ENCODE measurements at regions not wholly inside any gene's neighbourhood (a gene's known extent, or its start where the extent isn't known, plus 50 kb on each side); places are given as distances from the start of the nearest gene placed in this dataset.

GRCh38 chr2:19264852-19265251 lies 93.6 kb downstream of the OSR1 start:
- TF ChIP-seq TAF1 (IDR thresholded peaks at IDR 0.05; ENCODE audit: low read depth) (no peak), CTCF (IDR thresholded peaks at IDR 0.05; ENCODE audit: poor library complexity, severe bottlenecking) (no peak), SMC3 (conservative IDR thresholded peaks at IDR 0.05; ENCODE audit: poor library complexity) (no peak), EZH2 (IDR thresholded peaks at IDR 0.05; ENCODE audit: borderline replicate concordance, insufficient read depth, low read length, poor library complexity, severe bottlenecking) (no peak), POLR2AphosphoS5 (IDR thresholded peaks at IDR 0.05) (no peak), MXI1 (conservative IDR thresholded peaks at IDR 0.05; ENCODE audit: poor library complexity, severe bottlenecking) (no peak), REST (IDR thresholded peaks at IDR 0.05; ENCODE audit: borderline replicate concordance) (no peak)

All from neural cell (in vitro differentiated cells).